SK-N-MC (cell line): ENCODE measurements at regions not wholly inside any gene's neighbourhood (a gene's known extent, or its start where the extent isn't known, plus 50 kb on each side); places are given as distances from the start of the nearest gene placed in this dataset.

Experiments
- DNase-seq: peaks from one replicate; pipeline ENCODE4 v3.0.0-alpha.2; 2011; ENCODE audit warnings: low read depth, low spot score
- H3K27ac ChIP-seq: fragments of 200-600 bp; sonication (generic); 2 replicates; pipeline ENCODE4 v1.5.1; 2016; ENCODE audit warnings: mixed run types
- H3K36me3 ChIP-seq: fragments of 200-600 bp; sonication (generic); 2 replicates; pipeline ENCODE4 v1.6.1; 2017; ENCODE audit warnings: antibody characterized with exemption, low read length, mixed read lengths; ENCODE audit not compliant: insufficient read depth
- H3K4me3 ChIP-seq: fragments of 200-600 bp; sonication (generic); 2 replicates; pipeline ENCODE4 v1.5.1; 2016
- H3K9ac ChIP-seq: fragments of 200-600 bp; sonication (generic); 2 replicates; pipeline ENCODE4 v1.8.0; 2017; ENCODE audit warnings: mixed run types, mixed read lengths; ENCODE audit not compliant: insufficient read length
- H3K9me3 ChIP-seq: fragments of 200-600 bp; sonication (generic); 2 replicates; pipeline ENCODE4 v1.6.1; 2017; ENCODE audit warnings: low read depth, mild to moderate bottlenecking, antibody characterized with exemption, low read length, moderate library complexity, mixed read lengths
- EZH2 ChIP-seq: fragments of 200-600 bp; sonication (generic); IDR thresholded peaks from one replicate; pipeline ENCODE4 v1.6.1; 2017; ENCODE audit warnings: antibody characterized with exemption
- FOXP2 ChIP-seq: optimal IDR thresholded peaks from 2 replicates; pipeline ENCODE3; 2011; ENCODE audit warnings: mild to moderate bottlenecking, moderate library complexity; ENCODE audit not compliant: insufficient read depth; ENCODE audit errors: extremely low read length, control extremely low read depth
- POLR2AphosphoS5 ChIP-seq: IDR thresholded peaks from 2 replicates; pipeline ENCODE4 v1.6.1; 2012; ENCODE audit warnings: mild to moderate bottlenecking, low read depth, low read length, borderline replicate concordance

GRCh38 chr2:40975151-40975550, 523.3 kb upstream of the SLC8A1 start:
- no peak for DNase-seq
- Histone ChIP-seq H3K4me3 (no peak overlapping the region), H3K9me3 (no peaks in the 10 kb centered on the region), H3K9ac (no peak overlapping the region), H3K36me3 (no peaks in the 10 kb centered on the region), H3K27ac (no peak overlapping the region)
- TF ChIP-seq FOXP2 (no peak), EZH2 (no peak), POLR2AphosphoS5 (no peak)

DNA sequence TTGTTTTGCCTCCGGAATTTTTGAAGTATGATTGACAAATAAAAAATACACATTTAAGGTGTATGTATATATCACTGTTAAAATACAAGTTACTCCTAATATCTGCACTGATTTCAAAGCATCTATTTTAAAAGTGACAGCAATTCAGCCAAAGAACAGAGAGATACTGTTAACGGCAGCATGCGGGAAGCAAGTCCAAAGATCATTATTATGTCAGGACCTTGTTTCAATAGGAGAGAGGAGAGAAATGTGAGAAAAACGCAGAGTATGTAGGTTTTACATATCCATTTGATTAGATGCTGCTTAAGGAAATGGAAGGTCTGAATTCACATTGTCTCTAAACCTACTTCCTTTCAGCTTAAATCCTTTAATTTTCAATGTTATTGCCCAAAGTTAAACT, 545.5 kb upstream of the SLC8A1 start:
- no peak for DNase-seq
- TF ChIP-seq FOXP2, result no peak
- no peak for TF ChIP-seq EZH2
- TF ChIP-seq POLR2AphosphoS5, result no peak
- H3K9ac ChIP-seq, result no peak overlapping the region
- no peak overlapping the region for H3K4me3 ChIP-seq
- H3K9me3 ChIP-seq, result no peaks in the 10 kb centered on the region
- H3K36me3 ChIP-seq, result no peaks in the 10 kb centered on the region
- no peak overlapping the region for H3K27ac ChIP-seq

GRCh38 chr2:41000374-41000773, 548.5 kb upstream of the SLC8A1 start:
- no peak overlapping the region for H3K9ac ChIP-seq
- DNase-seq, result no peak
- H3K4me3 ChIP-seq, result no peak overlapping the region
- no peak overlapping the region for H3K27ac ChIP-seq
- TF ChIP-seq EZH2, result no peak
- TF ChIP-seq FOXP2, result no peak
- TF ChIP-seq POLR2AphosphoS5, result no peak
- H3K36me3 ChIP-seq, result no peaks in the 10 kb centered on the region
- no peaks in the 10 kb centered on the region for H3K9me3 ChIP-seq

DNA sequence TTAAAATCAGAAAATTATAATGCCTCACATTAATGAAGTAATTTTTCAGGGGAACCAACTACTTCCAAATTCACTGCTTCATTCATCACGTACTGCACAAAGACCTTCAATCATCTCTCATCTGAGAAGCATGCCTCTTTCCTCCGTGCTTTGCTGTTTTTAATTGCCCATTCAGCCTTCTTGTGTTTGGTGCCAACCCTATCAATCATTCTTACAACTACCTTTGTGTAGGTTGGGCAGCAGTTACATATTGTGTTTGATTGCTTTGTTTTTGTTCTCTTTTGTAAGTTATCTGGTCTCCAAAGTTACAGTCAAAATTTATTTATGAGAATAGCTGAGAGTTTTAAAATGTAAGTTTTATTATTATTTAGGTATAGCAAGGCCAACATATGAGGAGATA, 549.0 kb upstream of the SLC8A1 start:
- Histone ChIP-seq H3K9me3 (no peaks in the 10 kb centered on the region), H3K4me3 (no peak overlapping the region), H3K27ac (no peak overlapping the region), H3K36me3 (no peaks in the 10 kb centered on the region), H3K9ac (no peak overlapping the region)
- TF ChIP-seq FOXP2 (no peak), POLR2AphosphoS5 (no peak), EZH2 (no peak)
- DNase-seq, result no peak

DNA sequence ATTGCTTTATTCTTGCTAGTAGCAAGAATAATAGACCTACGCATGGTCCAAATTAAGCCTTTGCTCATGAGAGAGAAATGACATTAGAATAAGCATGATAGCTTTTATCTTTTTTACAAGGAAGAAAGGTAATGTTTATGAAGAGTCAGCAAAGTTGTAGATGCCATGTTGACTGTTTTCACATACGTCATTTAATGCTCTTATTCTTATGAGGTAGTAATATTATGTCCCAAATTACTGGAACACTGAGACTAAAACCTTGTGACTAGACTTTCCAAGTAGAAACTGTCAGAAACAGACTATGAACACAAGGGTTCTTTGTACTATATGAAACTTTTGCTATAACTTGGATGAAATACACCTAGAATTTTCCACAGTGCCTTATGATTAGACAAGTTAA, 552.8 kb upstream of the SLC8A1 start:
- H3K27ac ChIP-seq, result no peak overlapping the region
- H3K36me3 ChIP-seq, result no peaks in the 10 kb centered on the region
- H3K9ac ChIP-seq, result no peak overlapping the region
- TF ChIP-seq EZH2 (no peak), POLR2AphosphoS5 (no peak), FOXP2 (no peak)
- no peak for DNase-seq
- H3K9me3 ChIP-seq, result no peaks in the 10 kb centered on the region
- no peak overlapping the region for H3K4me3 ChIP-seq

- H3K36me3 ChIP-seq, result no peaks in the 10 kb centered on the region
- H3K4me3 ChIP-seq, result no peak overlapping the region
- no peak for TF ChIP-seq EZH2
- TF ChIP-seq POLR2AphosphoS5, result no peak
- TF ChIP-seq FOXP2, result no peak
- no peak for DNase-seq
- no peaks in the 10 kb centered on the region for H3K9me3 ChIP-seq
- H3K9ac ChIP-seq, result no peak overlapping the region
- no peak overlapping the region for H3K27ac ChIP-seq
Observed at GRCh38 chr2:41020358-41020757, 568.5 kb upstream of the SLC8A1 start.

- DNase-seq, result no peak
- Histone ChIP-seq H3K4me3 (no peak overlapping the region), H3K9me3 (no peaks in the 10 kb centered on the region), H3K27ac (no peak overlapping the region), H3K36me3 (no peaks in the 10 kb centered on the region), H3K9ac (no peak overlapping the region)
- TF ChIP-seq POLR2AphosphoS5 (no peak), FOXP2 (no peak), EZH2 (no peak)
Observed at GRCh38 chr2:41024816-41025215, 572.9 kb upstream of the SLC8A1 start.

GRCh38 chr2:41026613-41027012, 574.7 kb upstream of the SLC8A1 start:
- H3K9me3 ChIP-seq, result no peaks in the 10 kb centered on the region
- H3K36me3 ChIP-seq, result no peaks in the 10 kb centered on the region
- TF ChIP-seq EZH2 (no peak), FOXP2 (no peak), POLR2AphosphoS5 (no peak)
- H3K27ac ChIP-seq, result no peak overlapping the region
- no peak for DNase-seq
- H3K9ac ChIP-seq, result no peak overlapping the region
- no peak overlapping the region for H3K4me3 ChIP-seq

GRCh38 chr2:41027095-41027494, 575.2 kb upstream of the SLC8A1 start:
- no peak overlapping the region for H3K27ac ChIP-seq
- no peak overlapping the region for H3K4me3 ChIP-seq
- no peak overlapping the region for H3K9ac ChIP-seq
- TF ChIP-seq POLR2AphosphoS5 (no peak), FOXP2 (no peak), EZH2 (no peak)
- H3K9me3 ChIP-seq, result no peaks in the 10 kb centered on the region
- H3K36me3 ChIP-seq, result no peaks in the 10 kb centered on the region
- DNase-seq, result no peak
